Suppressor macrophage (primary cell): ENCODE measurements at regions not wholly inside any gene's neighbourhood (a gene's known extent, or its start where the extent isn't known, plus 50 kb on each side); places are given as distances from the start of the nearest gene placed in this dataset.

ENCODE experiments used
- DNase-seq, 4 experiments: peaks; one replicate each; pipeline ENCODE4 v3.0.0-alpha.2; 2020 to 2022

DNA sequence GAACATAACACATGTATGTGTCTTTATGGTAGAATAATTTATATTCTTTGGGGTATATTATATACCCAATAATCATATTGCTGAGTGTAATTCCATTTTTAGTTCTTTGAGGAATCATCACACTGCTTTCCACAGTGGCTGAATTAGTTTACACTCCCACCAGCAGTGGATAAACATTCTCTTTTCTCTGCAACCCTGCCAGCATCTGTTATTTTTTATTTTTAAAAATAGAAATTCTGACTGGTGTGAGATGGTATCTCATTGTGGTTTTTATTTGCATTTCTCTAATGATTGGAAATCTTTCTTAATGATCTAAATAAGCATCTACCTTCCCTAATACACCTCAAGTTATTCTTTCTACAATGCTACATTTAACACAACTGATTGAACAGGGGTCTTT lies 346.2 kb upstream of the LYPLAL1 start:
- no peak for DNase-seq

DNA sequence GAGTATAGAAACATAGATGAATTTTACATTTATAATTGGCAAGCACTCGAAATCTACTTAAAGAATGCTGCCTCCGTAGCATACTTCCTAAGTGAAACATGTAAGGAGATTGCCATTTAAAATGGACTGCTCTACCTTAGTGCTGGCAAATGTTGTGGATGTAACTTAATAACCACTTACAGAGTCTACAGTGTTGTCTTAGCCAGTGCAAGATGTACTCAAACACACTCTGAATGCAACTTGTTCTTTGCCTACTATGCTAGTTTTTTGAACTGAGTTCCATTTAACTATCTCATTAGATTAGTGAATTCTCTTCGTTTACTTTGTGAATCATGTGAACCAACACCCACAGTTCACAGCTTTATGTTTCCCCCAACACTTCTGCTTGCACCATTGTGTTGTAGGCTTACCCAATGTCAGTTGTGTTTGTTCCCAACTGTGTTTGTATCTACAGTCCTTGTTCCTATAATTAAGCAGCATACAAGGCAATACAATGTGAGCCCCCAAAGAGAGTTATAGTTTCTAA lies 345.5 kb upstream of the LYPLAL1 start:
- DNase-seq: no peak

DNA sequence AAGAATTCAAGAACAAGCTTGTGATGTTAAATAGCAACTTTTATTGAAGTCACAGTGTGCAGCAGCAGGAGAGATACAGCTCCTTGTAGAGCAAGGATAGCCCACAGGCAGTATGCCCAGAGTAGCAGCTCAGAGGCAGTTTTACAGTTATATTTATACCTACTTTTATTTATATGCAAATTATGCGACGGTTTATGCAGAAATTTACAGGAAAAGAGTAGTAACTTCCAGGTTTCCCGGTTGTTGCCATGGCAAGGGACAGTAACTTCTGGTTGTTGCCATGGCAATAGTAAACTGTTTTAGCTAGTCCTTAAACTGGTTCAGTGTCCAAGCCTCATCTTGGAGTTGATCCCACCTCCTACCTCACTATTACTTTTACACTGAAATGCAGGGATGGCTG lies 344.6 kb upstream of the LYPLAL1 start:
- DNase-seq: no peak

DNA sequence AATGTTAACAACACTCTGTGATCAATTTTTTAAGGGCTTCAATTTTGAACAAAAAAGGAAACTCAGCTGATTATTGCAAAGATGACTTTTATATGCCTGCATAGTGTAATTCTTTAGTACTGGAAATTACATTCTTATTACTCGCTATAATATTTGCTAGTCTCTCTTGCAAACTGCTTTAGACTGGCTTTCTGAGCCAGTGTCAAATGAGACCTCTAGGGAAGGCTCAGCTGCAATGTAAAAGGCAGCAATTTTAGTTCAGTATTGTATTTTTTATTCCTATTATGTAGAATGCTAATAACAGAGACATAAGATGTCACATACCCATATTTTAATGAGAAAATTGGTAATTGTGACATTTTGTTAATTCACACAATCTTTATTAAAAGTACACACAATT lies 338.1 kb upstream of the LYPLAL1 start:
- no peak for DNase-seq

DNA sequence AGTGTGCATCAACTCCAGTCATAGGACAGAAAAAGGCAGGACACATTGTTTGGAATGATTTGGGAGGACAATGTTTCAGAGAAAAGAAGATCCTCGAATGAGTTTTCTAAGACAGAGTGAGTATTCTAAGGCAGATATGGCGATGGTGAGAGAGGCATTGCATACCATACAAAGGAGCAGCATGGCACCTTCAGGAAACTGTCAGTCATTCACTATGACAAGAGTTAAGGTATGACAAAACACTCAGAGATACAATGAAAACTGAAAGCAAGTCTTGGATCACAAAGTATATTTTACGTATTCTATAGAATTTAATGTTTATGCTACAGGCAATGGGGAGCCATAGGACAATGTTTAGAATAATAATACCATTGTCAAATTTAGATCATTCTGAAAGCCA lies 337.4 kb upstream of the LYPLAL1 start:
- no peak for DNase-seq

DNA sequence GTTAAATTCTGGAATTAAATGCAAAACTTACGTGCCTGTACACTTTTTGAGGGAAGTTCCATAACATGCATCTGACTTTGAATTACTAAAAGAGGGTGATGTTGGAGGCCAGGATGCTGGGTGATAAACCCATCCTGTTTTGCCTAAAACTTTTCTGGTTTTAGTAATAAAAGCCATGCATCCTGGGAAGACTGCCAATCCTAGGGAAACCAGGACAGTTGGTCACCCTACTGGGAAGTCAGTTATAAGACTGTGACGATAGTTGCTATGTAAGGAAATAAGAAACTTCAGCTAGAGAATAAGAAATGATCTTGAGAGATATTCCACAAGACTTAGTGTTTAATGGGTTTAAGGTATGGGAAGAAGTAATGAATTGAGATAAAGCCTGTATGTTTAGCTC lies 336.6 kb upstream of the LYPLAL1 start:
- no peak for DNase-seq

DNA sequence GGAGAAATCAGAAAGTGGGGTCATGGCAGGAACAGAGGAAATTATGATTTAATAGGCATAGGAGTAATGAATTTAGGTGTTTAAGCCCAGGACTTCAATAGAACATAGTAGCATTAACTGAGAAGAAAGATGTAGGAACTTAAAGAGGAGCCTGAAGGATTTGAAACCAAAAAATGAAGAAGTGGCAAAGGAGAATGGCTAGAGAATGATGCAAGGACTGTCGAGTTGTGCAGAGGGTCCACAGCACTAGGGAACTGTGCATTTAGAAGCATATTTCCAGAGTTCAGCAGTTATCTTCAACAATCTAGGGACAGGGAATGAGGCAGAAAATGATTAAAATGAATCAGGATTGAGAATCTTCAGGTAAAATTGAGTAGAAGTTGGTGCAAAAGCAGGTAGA lies 328.1 kb upstream of the LYPLAL1 start:
- DNase-seq: peak; percentile 8 to 56 (median 22)

DNA sequence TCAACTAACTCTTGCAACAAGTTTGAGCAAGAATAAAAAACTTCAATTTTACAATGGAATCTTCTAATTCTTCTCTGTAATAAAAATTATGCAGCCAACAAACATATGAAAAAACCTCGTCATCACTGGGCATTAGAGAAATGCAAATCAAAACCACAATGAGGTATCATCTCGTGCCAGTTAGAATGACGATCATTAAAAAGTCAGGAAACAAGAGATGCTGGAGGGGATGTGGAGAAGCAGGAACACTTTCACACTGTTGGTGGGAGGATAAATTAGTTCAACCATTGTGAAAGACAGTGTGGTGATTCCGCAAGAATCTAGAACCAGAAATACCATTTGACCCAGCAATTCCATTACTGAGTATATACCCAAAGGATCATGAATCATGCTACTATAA lies 327.5 kb upstream of the LYPLAL1 start:
- peak in 3 of 4 experiments; percentile 32 to 66 (median 45) for DNase-seq

DNA sequence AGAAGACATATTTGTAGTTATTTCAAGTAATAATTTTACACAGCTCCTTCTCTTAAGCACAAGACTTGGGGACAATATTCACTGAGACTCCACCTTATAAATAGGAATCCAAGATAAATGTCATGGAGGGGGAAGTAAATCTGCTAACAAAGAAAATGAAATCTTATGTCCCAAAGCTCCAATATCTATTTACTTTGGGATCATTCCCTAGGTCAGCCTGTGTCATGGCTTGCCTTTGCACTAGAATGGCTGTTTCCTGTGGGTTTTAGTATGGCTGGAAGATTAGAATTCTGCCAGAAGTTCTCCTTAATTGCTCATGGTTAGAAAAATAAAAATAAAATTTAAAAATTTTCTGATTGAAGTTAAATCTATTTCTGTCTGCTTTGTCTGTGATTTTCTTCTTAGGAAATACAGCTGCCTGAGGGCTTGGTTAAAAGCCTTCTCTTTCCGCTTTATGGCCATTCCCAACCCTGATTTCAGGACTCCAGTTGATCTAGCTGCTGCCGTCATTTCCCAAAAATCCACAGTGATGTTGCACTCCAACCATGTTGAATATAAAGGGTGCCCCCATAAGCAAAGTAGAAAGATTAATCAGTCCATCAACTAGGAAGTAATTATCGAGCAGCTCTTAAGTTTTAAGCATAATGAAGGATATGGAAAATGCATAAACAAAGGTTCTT lies 326.4 kb upstream of the LYPLAL1 start:
- DNase-seq: no peak

DNA sequence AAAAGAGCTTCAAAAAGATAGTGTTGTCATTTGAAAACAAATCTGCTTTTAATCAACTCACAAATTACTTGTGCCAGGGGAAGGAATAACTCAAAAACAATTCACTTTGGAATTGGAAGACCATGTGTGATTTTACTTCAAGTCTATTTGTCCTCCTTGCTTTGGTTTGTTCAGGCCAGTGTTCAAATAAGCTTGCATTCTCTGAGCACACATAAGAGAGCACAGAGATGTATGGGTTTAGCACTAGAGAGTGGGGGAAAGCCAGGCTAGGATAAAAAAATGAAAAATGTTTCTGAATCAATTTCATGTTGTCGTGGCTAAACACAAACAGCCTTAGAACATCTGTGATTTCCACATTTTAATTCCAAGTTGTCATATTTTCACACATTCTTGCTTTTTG lies 325.7 kb upstream of the LYPLAL1 start:
- DNase-seq: no peak

DNA sequence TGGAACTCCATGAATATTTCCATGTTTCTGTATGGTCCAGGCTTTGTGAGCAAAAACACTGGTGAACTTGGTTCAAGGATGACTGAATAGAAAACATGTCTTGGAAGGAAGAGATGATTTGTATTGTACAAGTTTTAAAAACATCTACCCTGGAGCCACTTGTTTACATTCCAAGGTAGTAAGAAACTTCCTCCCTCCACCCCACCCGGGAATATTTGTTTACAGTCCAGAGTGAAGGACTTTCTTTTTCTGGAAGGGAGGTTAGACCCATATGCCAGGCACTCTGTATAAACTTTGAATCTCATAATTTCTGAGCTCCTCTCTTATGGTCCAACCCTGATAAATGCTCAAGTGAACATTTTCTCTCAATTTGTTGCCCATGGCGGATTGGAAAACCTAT lies 323.3 kb upstream of the LYPLAL1 start:
- no peak for DNase-seq

DNA sequence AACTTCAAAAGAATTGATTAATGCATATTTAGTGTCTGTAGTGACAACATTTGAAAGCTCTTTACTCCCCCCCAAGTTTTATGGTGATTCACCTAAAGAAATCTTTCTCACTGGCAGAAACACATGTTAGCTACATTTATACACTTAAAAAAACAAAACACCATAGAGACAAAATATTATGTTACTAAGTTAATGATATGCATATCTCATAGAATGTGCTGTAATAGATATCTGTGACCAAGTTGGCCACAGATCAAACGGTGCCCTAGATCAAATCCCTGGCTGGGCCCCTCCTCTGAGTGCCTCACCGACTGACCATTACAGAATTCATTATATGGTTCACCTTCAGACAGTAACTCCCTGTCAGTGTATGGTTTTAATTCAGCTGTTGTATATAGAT lies 322.1 kb upstream of the LYPLAL1 start:
- no peak for DNase-seq

DNA sequence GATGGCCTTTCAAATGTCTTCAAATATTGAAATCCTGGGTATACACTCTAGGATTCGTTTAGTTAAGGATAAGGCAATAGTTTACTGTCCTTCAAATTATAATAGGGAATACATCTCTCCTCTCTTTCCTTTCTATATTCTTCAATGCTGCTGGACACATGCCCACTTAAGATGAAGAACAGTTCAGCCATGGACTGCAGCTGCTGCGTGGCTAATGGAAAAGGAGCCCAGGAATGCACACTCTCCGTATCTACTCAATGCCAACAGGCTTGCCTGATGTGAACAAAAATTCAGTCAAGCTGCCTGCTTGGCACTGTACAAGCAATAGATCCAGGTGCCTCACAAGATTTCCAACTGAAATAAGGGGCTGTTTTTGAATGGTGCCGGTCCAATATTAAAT lies 321.2 kb upstream of the LYPLAL1 start:
- no peak for DNase-seq

DNA sequence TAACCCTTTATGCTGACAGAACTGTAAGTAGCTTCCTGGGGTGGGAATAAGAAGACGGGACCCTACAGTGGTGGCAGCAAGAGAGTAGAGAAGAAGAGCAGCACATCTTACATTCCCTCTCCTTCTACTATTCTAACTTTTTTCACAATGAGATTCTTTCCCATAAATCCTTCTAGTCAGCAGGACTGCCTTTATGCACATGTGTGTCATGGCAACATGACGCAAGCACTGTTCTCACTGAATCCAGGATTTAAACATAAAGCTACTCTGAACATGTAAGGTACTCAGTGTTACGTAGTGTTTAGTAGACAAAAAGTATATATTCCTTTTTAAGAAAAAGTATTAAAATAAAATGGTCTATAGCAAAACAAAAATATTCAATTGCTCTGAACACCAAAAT lies 309.7 kb upstream of the LYPLAL1 start:
- DNase-seq: no peak

DNA sequence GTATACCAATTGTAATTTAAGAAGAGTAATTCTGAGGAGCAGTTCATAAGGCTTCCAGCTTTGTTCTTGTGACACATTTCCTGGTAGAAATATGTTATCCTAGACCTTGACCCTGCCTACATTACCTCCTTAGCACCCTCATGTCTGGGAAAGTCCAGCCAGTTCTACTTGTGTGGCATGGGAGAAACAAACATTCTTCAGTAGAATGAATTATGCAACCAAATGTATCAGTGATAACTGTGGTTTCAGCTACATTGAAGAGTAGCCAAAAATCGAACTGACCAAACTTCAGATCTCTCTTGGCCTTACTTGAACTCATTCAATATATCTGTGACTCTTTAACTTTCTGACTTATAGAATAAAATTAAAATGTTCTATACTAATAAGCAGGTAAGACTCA lies 308.1 kb upstream of the LYPLAL1 start:
- DNase-seq: no peak

DNA sequence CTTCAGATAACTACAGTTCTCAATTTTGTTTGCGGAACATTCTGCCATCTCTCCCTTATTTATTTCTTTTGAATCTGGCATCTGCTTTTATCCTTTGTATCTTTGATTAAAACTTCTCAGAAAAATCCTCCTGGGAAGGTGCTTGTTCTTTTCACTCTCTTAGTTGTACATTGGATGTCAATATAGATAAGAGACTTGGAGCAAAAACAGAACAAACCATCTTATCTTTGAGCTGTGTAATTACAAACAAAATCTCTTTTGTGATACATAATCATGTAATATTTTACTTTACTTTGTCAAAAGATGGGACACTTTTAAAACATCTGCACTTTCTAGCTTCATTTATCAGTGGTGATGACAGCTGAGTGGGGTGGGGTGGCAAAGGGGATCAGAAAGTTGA lies 307.2 kb upstream of the LYPLAL1 start:
- DNase-seq: no peak

DNA sequence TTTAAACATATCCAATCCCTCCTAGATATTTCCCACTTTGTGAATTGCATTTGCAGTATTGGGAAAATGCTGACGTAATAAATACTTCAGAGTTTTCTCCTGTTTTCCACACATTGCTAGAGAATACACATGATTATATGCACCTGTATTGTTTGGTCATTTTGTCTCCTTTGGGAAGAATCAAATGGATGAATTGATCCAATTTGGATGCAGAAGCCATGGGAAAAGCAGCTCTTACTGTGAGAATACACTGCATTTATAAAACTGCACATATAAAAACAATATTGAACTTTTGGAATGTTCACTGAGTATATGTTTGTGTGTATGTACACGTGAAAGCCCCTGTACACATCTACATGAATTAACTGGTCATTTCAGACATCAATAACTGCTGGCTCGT lies 306.6 kb upstream of the LYPLAL1 start:
- DNase-seq: no peak

DNA sequence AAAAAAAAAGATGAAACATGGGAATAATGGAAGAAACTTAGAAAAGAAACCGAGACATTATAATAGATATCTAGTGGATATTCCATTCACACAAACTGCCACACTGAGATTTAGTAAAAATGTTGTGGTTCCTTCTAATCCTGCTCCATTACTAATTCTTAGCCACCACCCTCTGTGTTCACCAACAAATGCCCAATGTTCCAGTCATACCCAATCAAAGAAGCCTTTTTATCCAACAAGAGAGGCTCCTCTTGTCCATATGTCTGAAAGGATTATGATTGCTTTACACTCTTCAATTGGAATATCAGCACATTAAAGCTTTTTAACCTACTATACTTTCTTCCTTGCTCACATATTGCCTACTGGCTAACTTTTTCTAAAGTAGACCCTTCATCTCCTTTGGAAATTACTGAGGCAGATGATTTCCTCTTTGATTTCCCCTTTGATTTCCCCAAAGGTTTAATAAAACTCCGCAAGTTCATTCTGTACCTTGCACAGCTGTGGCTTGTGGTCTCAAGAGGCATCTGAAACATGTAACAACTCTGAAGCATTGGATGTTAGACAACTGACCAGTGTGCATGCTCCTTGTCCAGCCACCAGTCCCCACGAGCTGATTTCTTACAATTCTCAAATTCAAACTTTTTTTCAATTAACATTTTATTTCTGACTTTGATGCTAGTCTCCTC lies 305.6 kb upstream of the LYPLAL1 start:
- DNase-seq: no peak

DNA sequence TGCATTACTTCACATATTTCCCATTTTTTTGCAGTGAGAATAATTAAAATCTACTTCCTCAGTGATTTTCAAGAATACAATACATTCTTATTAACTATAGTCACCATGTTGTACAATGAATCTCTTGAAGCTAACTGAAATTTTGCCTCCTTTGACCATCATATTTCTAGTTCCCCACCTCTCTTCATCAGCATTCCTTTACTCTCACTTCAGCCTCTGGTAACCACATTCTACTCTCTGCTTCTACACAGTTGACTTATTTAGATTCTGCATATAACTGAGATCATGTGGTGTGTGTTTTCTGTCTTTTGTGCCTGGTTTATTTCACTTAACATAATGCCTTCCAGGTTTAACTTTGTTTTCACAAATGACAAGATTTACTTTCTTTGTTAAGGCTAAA lies 304.4 kb upstream of the LYPLAL1 start:
- DNase-seq: no peak

DNA sequence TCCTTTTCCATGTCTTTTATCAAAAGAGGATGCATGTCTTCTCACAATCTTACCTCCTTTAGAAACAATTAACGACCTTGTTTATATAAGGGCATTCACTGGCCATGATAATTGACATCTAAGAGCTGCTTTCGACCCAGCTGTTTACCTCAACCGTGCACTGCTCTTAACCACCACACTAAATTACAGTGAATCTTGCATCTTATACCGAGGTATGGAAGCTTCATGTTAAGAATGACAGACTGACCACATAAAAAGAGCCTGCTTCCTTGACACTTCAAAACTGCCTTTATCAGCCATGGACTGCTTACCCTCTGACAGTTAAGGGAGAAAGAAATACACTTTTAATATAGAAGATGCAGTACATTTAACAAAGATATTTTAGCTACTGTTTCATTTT lies 301.7 kb upstream of the LYPLAL1 start:
- DNase-seq: no peak

DNA sequence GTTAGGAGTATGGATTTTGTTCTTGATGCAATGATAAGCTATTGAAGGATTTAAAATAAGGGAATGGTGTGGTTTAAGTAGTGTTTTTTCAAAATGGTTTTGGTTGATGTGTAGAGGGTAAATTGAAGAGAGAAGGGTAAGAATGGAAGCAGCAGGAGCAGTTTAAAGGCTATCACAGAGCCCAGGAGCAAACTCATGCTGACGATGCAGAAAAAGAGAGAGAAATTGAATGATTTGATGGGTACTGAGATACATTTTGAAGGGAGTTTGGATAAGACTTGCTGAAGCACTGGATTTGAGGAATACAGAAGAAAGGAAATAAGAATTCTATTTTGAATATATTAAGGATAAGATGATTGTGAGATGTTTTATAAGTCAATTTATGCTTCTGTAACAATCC lies 300.8 kb upstream of the LYPLAL1 start:
- DNase-seq: no peak

DNA sequence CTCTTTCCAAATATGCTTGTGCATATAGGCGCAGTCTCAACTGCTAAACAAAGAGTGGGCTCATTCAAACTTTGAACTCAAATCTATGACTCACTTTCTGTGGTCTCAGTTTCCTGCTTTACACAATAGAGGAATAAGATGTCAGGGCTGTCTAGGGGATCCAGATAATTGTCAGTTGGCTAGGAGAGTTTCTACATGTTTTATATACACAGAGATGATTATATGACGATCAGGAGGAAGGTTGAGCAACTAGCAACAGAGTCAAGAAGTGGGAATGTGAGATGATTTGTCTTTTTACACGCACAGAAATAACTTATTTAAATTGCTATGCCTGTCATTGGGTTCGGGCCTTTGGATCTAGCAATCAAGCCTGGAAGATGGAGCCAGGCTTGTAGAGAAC lies 299.4 kb upstream of the LYPLAL1 start:
- peak; percentile 30 to 87 (median 62) for DNase-seq

DNA sequence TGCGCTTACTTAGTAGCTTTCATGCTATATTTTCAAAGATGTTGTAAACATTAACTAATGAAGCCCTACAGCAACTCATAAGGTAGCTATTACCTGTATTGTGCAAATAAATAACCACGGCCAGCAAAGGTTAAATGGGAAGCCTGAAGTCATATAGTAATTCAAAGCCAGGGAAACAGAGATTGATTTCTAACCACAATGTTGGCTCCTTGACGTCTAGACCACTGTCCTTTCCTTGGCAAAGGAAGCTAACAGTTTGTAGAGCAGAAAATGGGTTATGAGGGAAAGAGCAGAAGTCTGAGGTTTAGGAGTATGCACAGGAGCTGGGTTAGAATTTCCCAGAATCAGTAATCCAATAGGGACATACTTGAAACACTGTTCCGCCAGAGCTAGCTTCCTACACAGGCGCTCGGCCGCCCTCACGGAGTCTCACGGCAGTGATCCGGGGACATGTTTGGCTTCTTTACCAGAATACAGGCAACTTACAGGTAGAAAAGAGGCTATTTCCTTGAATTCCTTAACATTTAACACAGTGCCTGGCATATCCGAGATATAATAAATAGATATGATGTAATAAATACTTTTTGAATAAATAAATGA lies 298.8 kb upstream of the LYPLAL1 start:
- DNase-seq: no peak

DNA sequence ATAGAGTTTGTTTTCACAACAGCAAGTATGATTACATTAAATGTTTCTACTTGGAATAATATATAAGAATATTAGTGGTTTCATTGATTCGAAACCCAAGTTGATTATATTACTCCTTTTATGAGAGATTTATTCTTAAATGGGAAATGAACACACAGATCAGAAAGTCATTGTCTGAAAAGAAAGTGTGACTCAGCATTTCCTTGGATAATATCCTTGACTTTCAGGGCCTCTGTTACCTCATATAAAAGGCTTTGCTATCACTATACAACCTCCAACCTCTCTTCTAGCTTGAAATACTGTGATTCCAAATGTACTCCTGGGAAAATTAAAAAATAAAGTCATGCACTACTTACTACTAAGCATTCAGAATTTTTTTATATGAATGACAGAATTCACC lies 295.3 kb upstream of the LYPLAL1 start:
- no peak for DNase-seq
